K562 (cell line): ENCODE measurements at regions not wholly inside any gene's neighbourhood (a gene's known extent, or its start where the extent isn't known, plus 50 kb on each side); places are given as distances from the start of the nearest gene placed in this dataset.

ENCODE experiments used
- ATAC-seq: fragments of 200-7000 bp; cut with Tn5 transposase; 3 replicates; pipeline ENCODE4 v1.9.1; 2020; ENCODE audit warnings: moderate library complexity
- BruUV-seq: library from RNA; stranded (reverse); fragments of 400-500 nt; replicated peaks from 2 replicates; lab custom pipeline; 2021; lab: Mats Ljungman, UMichigan
- CTCF ChIA-PET: fragments of 300-600 bp; formaldehyde crosslinking; extraction: SDS; loops from one replicate; lab custom pipeline; 2021; ENCODE audit warnings: low intra/inter-chr PET ratio; lab: Yijun Ruan, JAX
- POLR2A ChIA-PET: fragments of 300-600, 350-650 bp; sonication (Branson Sonifier 250); formaldehyde crosslinking; extraction: SDS; loops from one replicate; lab custom pipeline; 2021; ENCODE audit warnings: antibody characterized with exemption, inconsistent platforms; lab: Yijun Ruan, JAX
- DNase-seq, 4 experiments: peaks; one replicate each; pipeline versions ENCODE4 v3.0.0 to v3.0.0-alpha.2; 2011 to 2018; ENCODE audit warnings: low spot score in 3 of 4, mixed read lengths in 3 of 4; ENCODE audit errors: extremely low read depth in 1 of 4
- FAIRE-seq: peaks from 2 replicates; lab custom pipeline; 2011; peaks lifted over from hg19 to GRCh38; lab: Jason Lieb, UNC
- H2AFZ ChIP-seq: 2 replicates; pipeline ENCODE4 v1.6.0; 2011; ENCODE audit warnings: low read depth, low read length, control low read depth, inconsistent platforms
- H3K27ac ChIP-seq: fragments of 200-600 bp; 3 replicates; pipeline ENCODE4 v1.8.0; 2011; ENCODE audit warnings: low read depth, mild to moderate bottlenecking, control low read depth, inconsistent platforms, low read length, moderate library complexity, mixed read lengths; ENCODE audit errors: extremely low read depth
- H3K27me3 ChIP-seq, 2 experiments: fragments of 300-600 bp in 1 of 2; 2 replicates in 1 of 2; 3 replicates in 1 of 2; pipeline versions ENCODE4 v1.6.0 to v1.8.0; 2011; ENCODE audit warnings: inconsistent platforms in 2 of 2, low read length in 2 of 2, mild to moderate bottlenecking in 1 of 2, mixed read lengths in 1 of 2, moderate library complexity in 1 of 2; ENCODE audit not compliant: control insufficient read depth in 2 of 2, insufficient read depth in 2 of 2
- H3K36me3 ChIP-seq: fragments of 300-600 bp; 3 replicates; pipeline ENCODE4 v1.8.0; 2011; ENCODE audit warnings: mild to moderate bottlenecking, low read length, inconsistent platforms; ENCODE audit not compliant: control insufficient read depth, insufficient read depth
- H3K4me1 ChIP-seq, 2 experiments: fragments of 200-600 bp in 1 of 2; replicated peaks in 1 of 2; 2 replicates in 1 of 2; 3 replicates in 1 of 2; pipeline versions ENCODE4 v1.5.1 to v1.8.0; 2011; ENCODE audit warnings: inconsistent platforms in 2 of 2, low read length in 2 of 2, mild to moderate bottlenecking in 1 of 2, mixed read lengths in 1 of 2, moderate library complexity in 1 of 2; ENCODE audit not compliant: control insufficient read depth in 2 of 2, insufficient read depth in 2 of 2
- H3K4me2 ChIP-seq: 2 replicates; pipeline ENCODE4 v1.6.1; 2011; ENCODE audit warnings: low read length, control low read depth, inconsistent platforms, mixed read lengths; ENCODE audit not compliant: insufficient read depth
- H3K4me3 ChIP-seq: fragments of 200-600 bp; sonication (generic), shearing (Covaris generic); 2 replicates; pipeline ENCODE4 v1.5.1; 2016; ENCODE audit warnings: control low read depth, inconsistent platforms
- H3K79me2 ChIP-seq: fragments of 200-600 bp; 3 replicates; pipeline ENCODE4 v1.8.0; 2011; ENCODE audit warnings: low read length, inconsistent platforms; ENCODE audit not compliant: control insufficient read depth, insufficient read depth
- H3K9ac ChIP-seq, 2 experiments: 2 replicates each; pipeline versions ENCODE4 v1.6.0 to v1.6.1; 2011; ENCODE audit warnings: low read depth in 2 of 2, low read length in 2 of 2, control low read depth in 1 of 2, inconsistent platforms in 1 of 2, mild to moderate bottlenecking in 1 of 2, mixed read lengths in 1 of 2; ENCODE audit not compliant: insufficient read depth in 1 of 2
- H3K9me1 ChIP-seq: one replicate; pipeline ENCODE4 v1.6.0; 2011; ENCODE audit warnings: inconsistent platforms, mild to moderate bottlenecking, low read length, moderate library complexity; ENCODE audit not compliant: control insufficient read depth, insufficient read depth
- H3K9me3 ChIP-seq: replicated peaks from 2 replicates; pipeline ENCODE4 v1.5.1; 2011; ENCODE audit warnings: low read depth, low read length, inconsistent platforms; ENCODE audit not compliant: control insufficient read depth, insufficient read depth
- H4K20me1 ChIP-seq: replicated peaks from 2 replicates; pipeline ENCODE4 v1.6.1; 2011; ENCODE audit warnings: low read length, inconsistent platforms, mixed read lengths; ENCODE audit not compliant: control insufficient read depth, insufficient read depth
- DNMT1 ChIP-seq: fragments of 450-650 bp; IDR thresholded peaks from 2 replicates; pipeline ENCODE4 v1.6.1; 2016; ENCODE audit warnings: antibody characterized with exemption, mild to moderate bottlenecking
- GMEB1 ChIP-seq: fragments of 250-450 bp; sonication (Bioruptor Pico); IDR thresholded peaks from 2 replicates; pipeline ENCODE4 v1.4.0; 2020; ENCODE audit warnings: mild to moderate bottlenecking
- HDAC1 ChIP-seq, 2 experiments: fragments of 450-650 bp; IDR thresholded peaks; 2 replicates each; pipeline ENCODE4 v1.6.1; 2016 to 2017; ENCODE audit warnings: inconsistent platforms in 1 of 2, mild to moderate bottlenecking in 1 of 2, moderate library complexity in 1 of 2
- PTTG1 ChIP-seq: fragments of 450-650 bp; IDR thresholded peaks from 2 replicates; pipeline ENCODE4 v1.6.1; 2016; ENCODE audit warnings: low read depth, mild to moderate bottlenecking, missing genetic modification characterization, missing compliant biosample characterization
- RBM25 ChIP-seq: fragments of 200-400 bp; formaldehyde crosslinking; IDR thresholded peaks from 2 replicates; pipeline ENCODE4 v1.6.1; 2018; ENCODE audit warnings: low read length, low read depth, moderate library complexity; ENCODE audit not compliant: severe bottlenecking
- ZNF253 ChIP-seq: fragments of 250-450 bp; sonication (Bioruptor Pico); conservative IDR thresholded peaks from 2 replicates; pipeline ENCODE4 v1.6.1; 2021; ENCODE audit warnings: mild to moderate bottlenecking
- WGBS: fragments of 100-300 bp; shearing (Covaris generic); methylation state at CpG from one replicate; pipeline ENCODE4 v1.1.6; 2016; ENCODE audit warnings: low coverage, mixed read lengths; ENCODE audit not compliant: insufficient coverage; ENCODE audit errors: missing lambda C conversion rate; 5-methylcytosine and 5-hydroxymethylcytosine counted together
- in situ Hi-C: fragments of 300-500 bp; cut with MboI; formaldehyde crosslinking; loops from 4 replicates; pipeline ENCODE4 v1.15.0; 2018; ENCODE audit warnings: inconsistent platforms, mixed read lengths
- intact Hi-C: fragments of 100-400 bp; cut with micrococcal nuclease; formaldehyde crosslinking; loops from 2 replicates; pipeline ENCODE4 v1.14.2; 2022

- H2AFZ ChIP-seq = no peak overlapping the region
- no TSS peak for BruUV-seq
- no peaks in the 10 kb centered on the region for H3K9me3 ChIP-seq
- POLR2A ChIA-PET = no interaction called here
- H3K9me1 ChIP-seq = no peaks in the 10 kb centered on the region
- H3K9ac ChIP-seq = no peak overlapping the region
- in situ Hi-C loops = no loop called here
- no peak overlapping the region for H3K4me3 ChIP-seq
- no peak for FAIRE-seq
- TF ChIP-seq ZNF253 (CRISPR knock-in tag) (no peak), DNMT1 (no peak), GMEB1 (no peak), HDAC1 (IDR thresholded peaks at IDR 0.05) (no peak), PTTG1 (tag) (no peak), RBM25 (no peak)
- TF ChIP-seq, all 486 proteins: peak for 0
- intact Hi-C loops = no loop called here
- Histone ChIP-seq H3K79me2 (no peaks in the 10 kb centered on the region), H3K4me1 (no peaks in the 10 kb centered on the region), H3K27me3 (no peaks in the 10 kb centered on the region), H3K27ac (no peak overlapping the region), H3K4me2 (no peak overlapping the region), H4K20me1 (no peaks in the 10 kb centered on the region), H3K36me3 (no peaks in the 10 kb centered on the region)
- no peak for ATAC-seq
- CTCF ChIA-PET = no interaction called here
- no peak for DNase-seq
- 0% methylated on average over 3 of the region's 4 CpGs for WGBS
Measured at GRCh38 chr13:82661126-82661525, 1221.1 kb downstream of the SLITRK1 start.
